Activated CD4-positive, alpha-beta T cell treated with anti-CD3 and anti-CD28 coated beads for 48 hours (primary cell): ENCODE measurements at regions not wholly inside any gene's neighbourhood (a gene's known extent, or its start where the extent isn't known, plus 50 kb on each side); places are given as distances from the start of the nearest gene placed in this dataset.
"Not testable (repeated sequence)": the region's sequence is repeated elsewhere in the genome, so short reads cannot be mapped to it uniquely, and the experiment has no call there.

Source experiments
- DNase-seq: peaks from one replicate; pipeline ENCODE4 v3.0.0-alpha.2; 2020

DNA sequence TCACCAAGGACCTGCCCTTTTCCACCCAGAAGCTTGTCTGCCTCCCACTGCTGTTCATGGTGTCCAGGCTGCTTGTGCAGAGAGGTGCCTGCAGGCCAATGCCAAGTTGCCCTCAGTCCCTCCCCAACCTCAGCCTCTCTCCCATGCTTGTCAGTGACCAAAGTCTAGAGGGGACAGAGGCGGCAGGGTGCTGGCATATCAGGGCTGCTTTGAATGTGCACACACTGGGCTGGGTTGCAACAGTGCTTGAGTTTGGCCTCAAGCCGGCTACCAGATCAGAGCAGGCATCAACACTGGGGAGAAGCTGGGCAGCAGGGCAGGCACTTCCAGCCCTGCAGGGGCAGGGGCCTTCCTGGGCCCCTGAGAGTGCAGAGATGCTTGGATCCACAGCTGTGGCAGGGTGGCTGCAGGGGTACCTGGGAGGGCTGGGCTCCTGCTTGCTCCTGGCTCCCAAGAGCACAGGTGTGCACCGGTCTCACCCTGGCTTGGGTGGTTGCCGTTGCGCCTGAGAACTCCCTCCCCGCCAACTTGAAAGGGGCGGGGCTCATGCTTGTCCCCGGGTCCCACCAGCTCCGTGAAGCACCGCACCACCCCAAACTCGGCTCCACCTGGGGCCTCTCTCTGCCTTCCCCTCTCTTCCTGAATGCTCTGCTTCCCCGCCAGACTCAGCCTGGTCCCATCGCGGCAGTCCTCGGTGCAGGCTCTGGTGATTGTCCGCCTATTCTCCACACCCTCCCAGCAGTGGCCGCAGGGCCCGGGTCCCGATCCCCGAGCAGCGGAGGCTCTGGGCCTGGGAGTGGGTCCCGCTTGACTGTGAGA lies 1681.9 kb upstream of the ADGRL3 start:
- DNase-seq, result no peak

DNA sequence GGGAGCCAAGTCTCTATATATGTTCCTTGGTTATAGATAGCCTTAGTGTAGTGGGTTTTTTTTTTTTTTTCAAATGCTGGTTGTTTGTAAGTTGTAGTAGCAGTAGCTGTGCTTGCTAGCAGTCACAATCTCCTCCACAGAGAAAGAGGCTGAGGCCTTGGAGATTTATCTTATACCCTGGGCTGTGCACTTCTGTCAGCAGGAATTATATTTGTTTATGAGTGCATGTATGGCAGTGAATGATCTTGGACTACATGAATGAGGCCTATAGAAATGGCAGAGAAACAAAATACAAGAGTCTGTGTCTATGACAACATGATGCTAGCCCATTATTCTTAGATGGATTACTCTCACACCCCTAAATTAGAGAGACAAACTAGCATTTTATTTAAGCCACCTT lies 1674.2 kb upstream of the ADGRL3 start:
- DNase-seq, result no peak

DNA sequence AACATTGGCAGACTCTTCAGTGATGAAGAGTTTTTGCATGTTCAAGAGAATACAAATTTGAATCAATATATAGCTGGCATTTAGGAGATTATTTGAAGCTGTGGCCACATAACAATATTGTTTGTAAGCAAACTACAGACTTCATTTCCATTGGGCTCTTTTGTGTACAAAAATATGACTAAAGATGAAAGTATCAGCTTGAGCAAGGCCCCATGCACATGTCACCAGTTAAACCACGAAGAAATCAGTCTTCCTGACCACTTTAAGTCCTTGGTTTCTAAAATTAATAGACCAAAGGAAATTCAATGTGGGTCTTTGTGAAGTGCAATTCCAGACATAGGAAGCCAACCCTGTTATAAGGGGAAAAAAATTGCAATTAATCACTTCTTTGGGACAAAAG lies 1664.6 kb upstream of the ADGRL3 start:
- no peak for DNase-seq

- DNase-seq, result no peak
Observed at GRCh38 chr4:59536428-59536827, 1663.7 kb upstream of the ADGRL3 start.

- DNase-seq, result no peak
Observed at GRCh38 chr4:59537246-59537886, 1662.8 kb upstream of the ADGRL3 start.

DNA sequence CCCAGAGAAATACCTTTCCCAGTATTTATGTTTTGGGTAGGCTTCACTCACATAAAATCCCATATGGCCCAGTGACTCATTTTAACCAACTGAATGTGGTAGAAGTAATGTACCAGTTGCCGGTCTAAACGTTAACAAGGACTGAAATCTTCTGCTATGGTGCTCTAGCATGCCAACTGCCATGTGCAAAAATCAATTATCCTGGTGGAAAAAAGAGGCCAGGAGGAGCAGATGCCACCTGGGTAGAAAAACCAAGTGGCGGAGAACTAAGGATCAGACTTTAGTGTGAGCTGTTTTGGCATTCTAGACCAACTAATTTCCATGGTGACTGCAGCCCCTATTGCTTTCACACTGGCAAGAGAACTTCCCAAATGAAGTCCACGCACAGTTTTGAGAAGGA lies 1660.7 kb upstream of the ADGRL3 start:
- no peak for DNase-seq

- no peak for DNase-seq
Observed at GRCh38 chr4:59540311-59540710, 1659.8 kb upstream of the ADGRL3 start.

DNA sequence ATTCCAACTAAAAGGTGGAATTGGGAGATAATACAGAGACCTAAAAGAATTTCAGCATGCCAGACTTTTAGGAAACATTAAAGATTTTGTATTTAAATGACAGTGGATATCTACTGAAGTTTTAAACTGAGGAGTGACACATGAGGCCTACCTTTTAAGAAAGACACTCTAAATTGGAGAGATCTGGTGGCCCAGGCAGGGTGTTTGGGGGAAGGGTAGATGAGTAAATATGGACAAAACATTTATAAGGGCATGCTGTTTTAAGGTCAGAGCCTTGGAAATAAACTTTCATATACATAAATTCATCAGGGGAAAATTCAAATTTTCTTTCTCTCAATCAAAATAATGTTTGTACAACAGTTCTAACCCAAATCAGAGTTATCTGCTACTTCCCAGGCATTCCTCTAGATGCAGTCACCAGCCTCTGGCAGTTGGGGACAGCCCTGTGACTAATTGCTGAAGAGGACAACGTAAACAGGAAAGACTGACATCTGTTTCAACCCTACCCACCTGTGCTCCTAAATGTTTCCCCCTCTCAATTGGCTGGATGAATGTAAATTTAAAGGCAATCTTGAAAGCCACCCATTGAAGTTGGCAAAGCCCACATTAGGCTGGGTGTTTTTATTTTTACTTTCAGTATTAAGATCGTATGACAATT lies 1646.9 kb upstream of the ADGRL3 start:
- no peak for DNase-seq

DNA sequence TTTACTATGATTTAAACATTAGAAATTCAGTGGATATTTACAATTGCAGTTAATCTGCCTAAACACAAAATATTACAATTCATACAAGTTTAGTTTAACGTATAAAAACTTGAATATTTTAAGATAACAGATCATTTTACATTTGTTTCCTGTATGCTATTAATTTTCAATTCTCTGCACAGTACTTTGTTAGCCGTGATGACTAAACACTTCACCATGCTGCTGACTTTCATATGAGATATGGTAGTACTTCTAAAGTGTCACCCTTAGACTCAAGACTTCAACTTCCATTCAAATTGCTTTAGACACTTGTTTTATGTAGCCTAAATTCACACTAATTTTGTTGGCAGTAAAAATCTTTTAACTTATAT lies 1646.4 kb upstream of the ADGRL3 start:
- DNase-seq, result no peak

DNA sequence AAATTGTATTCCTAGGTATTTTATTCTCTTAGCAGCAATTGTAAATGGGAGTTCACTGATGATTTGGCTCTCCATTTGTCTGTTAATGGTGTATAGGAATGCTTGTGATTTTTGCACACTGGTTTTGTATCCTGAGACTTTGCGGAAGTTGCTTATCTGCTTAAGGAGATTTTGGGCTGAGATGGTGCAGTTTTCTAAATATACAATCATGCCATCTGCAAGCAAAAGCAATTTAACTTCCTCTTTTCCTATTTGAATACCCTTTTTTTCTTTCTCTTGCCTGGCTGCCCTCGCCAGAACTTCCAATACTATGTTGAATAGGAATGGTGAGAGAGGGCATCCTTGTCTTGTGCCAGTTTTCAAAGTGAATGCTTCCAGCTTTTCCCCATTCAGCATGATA lies 1643.9 kb upstream of the ADGRL3 start:
- DNase-seq, result not testable (repeated sequence)

GRCh38 chr4:59560141-59560648 lies 1639.9 kb upstream of the ADGRL3 start:
- not testable (repeated sequence) for DNase-seq

GRCh38 chr4:59565836-59566235 lies 1634.3 kb upstream of the ADGRL3 start:
- no peak for DNase-seq

- DNase-seq, result no peak
Observed at GRCh38 chr4:59570860-59571476, 1629.2 kb upstream of the ADGRL3 start.

DNA sequence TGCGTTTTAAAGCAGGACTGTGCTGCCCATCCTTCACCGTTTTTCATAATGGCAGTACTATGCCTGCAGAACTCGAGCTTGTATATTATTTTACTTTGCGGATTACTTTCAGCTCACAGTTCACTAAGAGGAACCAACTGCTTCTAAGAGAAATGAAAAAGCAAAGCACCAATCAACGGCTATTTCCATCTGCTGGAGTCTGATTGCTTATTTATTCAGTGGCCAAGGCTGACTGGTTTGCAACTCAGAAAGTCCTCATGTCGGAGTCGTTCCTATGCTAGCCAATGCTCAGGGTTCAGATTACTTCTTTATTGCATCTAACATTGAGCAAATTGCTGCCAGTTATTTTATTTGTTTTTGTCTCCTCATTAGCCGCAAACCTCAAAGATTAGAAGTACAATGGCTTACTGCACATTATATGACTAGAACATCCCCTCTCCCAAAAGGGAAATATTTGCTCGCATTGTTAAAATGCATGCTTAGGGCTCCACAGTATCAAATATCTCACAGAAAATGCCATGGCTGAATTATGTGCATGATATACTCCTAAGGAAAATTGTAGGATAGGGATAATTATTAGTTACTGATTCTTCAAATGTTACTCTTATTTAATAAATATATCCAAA lies 1628.2 kb upstream of the ADGRL3 start:
- DNase-seq, result no peak

DNA sequence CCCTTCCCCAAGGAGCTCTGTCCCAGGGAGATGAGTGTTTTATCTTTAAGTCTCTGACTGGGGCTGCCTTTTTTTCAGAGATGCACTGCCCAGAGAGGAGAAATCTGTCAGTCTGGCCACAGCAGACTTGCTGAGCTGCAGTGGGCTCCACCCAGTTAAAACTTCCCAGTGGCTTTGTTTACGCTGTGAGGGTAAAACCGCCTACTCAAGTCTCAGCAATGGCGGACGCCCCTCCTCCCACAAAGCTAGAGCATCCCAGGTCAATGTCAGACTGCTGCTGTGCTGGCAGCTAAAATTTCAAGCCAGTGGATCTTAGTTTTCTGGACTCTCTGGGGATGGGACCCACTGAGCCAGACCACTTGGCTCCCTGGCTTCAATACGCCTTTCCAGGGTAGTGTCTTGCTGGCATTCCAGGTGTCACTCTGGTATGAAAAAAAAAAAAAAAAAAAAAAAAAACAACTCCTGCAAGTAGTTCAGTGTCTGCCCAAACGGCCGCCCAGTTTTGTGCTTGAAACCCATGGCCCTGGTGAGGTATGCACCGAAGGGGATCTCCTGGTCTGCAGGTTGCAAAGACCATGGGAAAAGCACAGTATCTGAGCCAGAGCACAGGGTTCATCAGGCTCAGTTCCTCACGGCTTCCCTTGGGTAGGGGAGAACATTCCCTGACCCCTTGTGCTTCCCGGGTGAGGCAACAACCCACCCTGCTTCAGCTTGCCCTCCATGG lies 1616.1 kb upstream of the ADGRL3 start:
- DNase-seq, result no peak

GRCh38 chr4:59597536-59598329 lies 1602.4 kb upstream of the ADGRL3 start:
- DNase-seq, result no peak

DNA sequence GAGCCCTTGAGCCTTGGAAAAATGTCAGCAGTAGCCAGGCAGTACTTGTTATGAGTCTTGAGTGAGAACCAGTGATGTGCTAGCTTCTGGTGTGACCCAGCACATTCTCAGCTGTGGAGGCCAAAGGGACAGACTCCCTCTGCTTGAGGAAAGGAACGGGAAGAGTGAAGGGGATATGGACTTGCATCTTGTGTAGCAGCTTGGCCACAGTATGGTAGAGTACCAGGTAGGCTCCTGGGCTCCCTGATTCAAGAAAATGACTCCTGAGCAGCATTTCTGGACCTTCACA lies 1601.9 kb upstream of the ADGRL3 start:
- no peak for DNase-seq

DNA sequence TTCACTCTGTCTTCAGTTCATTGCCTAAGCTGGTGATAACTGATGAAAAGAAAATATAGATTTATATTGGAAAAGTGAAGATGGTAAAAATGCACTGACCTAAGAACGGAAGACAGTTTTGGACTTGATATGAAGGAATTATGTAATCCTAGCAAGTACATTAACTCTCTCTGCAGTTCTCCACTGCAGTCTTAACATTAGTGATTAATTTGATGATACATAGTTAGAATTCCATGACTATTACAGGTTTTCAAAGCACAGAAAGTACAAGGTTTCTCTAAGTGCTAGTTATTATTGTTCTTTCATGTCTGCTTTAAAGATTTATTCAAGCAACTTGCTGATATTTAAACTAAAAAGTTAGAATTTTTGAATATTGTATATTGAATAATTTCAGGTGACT lies 1591.7 kb upstream of the ADGRL3 start:
- no peak for DNase-seq

- DNase-seq, result no peak
Observed at GRCh38 chr4:59612235-59612634, 1587.9 kb upstream of the ADGRL3 start.

DNA sequence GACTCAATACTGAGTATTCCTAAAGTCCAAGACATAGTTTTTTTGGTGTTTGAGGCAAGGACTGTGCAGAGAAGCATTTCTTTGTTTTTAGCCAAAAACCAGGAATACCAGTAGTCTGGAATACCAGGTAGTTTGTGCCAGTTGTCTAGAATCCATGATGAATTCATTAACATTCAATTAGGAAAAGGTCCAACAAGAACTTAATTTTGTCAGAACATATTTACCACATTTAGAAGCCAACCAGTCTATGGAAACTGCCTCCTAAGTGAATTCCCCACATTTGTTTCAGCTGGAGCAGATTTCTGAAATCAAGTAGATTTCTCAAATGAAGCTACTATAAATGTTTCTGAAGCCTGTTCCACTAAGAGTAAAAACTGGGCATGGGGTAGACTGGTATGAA lies 1584.8 kb upstream of the ADGRL3 start:
- DNase-seq, result no peak

- no peak for DNase-seq
Observed at GRCh38 chr4:59629348-59629747, 1570.8 kb upstream of the ADGRL3 start.

DNA sequence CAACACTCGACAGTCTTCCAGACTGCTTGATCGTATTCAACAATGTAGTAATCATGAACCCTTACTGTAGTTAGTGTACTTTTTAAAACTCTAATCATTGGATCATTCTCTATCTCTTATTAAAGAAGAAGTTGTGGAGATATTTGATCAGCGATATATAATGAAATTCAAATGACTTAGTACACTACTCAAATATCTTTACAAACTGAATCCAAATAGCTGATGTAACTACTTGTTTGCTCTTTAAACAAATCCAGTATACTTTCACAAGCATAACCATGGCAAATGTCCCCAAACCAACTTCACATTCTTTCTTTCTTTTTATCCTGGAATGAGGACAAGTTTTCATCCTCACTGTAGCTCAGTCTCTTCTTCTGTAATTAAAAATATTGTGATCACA lies 1569.9 kb upstream of the ADGRL3 start:
- no peak for DNase-seq
